ENCODE measurements at regions not wholly inside any gene's neighbourhood (a gene's known extent, or its start where the extent isn't known, plus 50 kb on each side); places are given as distances from the start of the nearest gene placed in this dataset.

DNA sequence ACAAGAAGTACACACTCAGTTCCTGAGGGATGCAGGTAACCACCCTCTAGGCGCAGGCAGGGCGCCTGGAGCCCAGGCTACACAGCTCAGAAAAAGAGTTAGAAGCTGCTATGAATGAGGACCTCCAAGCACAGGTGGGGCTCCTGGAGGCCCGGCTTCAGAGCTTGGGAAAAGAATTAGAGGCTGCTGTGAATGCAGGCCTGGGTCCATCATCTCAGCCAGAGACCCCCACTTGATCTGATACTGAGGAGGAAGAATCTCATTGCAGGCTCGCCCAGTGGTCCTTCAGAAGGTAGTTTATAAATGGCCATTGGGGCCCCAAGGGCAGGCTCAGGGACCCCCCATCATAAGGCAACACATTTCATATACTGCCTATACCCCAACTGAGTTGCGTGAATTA, 556.4 kb downstream of the SLC6A15 start:
- TF ChIP-seq, protein P1, sequence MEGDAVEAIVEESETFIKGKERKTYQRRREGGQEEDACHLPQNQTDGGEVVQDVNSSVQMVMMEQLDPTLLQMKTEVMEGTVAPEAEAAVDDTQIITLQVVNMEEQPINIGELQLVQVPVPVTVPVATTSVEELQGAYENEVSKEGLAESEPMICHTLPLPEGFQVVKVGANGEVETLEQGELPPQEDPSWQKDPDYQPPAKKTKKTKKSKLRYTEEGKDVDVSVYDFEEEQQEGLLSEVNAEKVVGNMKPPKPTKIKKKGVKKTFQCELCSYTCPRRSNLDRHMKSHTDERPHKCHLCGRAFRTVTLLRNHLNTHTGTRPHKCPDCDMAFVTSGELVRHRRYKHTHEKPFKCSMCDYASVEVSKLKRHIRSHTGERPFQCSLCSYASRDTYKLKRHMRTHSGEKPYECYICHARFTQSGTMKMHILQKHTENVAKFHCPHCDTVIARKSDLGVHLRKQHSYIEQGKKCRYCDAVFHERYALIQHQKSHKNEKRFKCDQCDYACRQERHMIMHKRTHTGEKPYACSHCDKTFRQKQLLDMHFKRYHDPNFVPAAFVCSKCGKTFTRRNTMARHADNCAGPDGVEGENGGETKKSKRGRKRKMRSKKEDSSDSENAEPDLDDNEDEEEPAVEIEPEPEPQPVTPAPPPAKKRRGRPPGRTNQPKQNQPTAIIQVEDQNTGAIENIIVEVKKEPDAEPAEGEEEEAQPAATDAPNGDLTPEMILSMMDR (IDR thresholded peaks at IDR 0.05) = no peak
- no peak for TF ChIP-seq POLR2A (IDR thresholded peaks at IDR 0.05)
